H1 (cell line): ENCODE measurements at regions not wholly inside any gene's neighbourhood (a gene's known extent, or its start where the extent isn't known, plus 50 kb on each side); places are given as distances from the start of the nearest gene placed in this dataset.

Source experiments
- CTCF ChIA-PET: fragments of 300-600 bp; sonication (Branson Sonifier 250); formaldehyde crosslinking; loops from one replicate; lab custom pipeline; 2021; ENCODE audit not compliant: partially characterized antibody; lab: Charles Lee
- POLR2A ChIA-PET: fragments of 300-600 bp; sonication (Branson Sonifier 250); formaldehyde crosslinking; loops from one replicate; lab custom pipeline; 2021; ENCODE audit warnings: inconsistent platforms; ENCODE audit not compliant: partially characterized antibody; lab: Charles Lee
- DNase-seq, 2 experiments: peaks; one replicate each; pipeline versions ENCODE4 v3.0.0 to v3.0.0-alpha.2; 2010 to 2022; ENCODE audit warnings: low spot score in 2 of 2, low read depth in 1 of 2, mixed read lengths in 1 of 2
- FAIRE-seq: peaks from 2 replicates; lab custom pipeline; 2011; peaks lifted over from hg19 to GRCh38; lab: Jason Lieb, UNC
- H2AFZ ChIP-seq: 2 replicates; pipeline ENCODE4 v1.8.1; 2012; ENCODE audit warnings: low read length, inconsistent platforms
- H2AK5ac ChIP-seq: 2 replicates; pipeline ENCODE4 v1.6.1; 2013; ENCODE audit warnings: low read depth, low read length
- H2BK120ac ChIP-seq: replicated peaks from 2 replicates; pipeline ENCODE3; 2013; ENCODE audit warnings: low read depth, low read length, inconsistent platforms
- H2BK12ac ChIP-seq: 2 replicates; pipeline ENCODE4 v1.6.1; 2013; ENCODE audit warnings: low read depth, low read length
- H2BK15ac ChIP-seq: 2 replicates; pipeline ENCODE4 v1.6.1; 2013; ENCODE audit warnings: low read length
- H2BK20ac ChIP-seq: 2 replicates; pipeline ENCODE4 v1.6.1; 2013; ENCODE audit warnings: low read length
- H2BK5ac ChIP-seq: 2 replicates; pipeline ENCODE4 v1.6.1; 2013; ENCODE audit warnings: low read depth, low read length
- H3K14ac ChIP-seq: 2 replicates; pipeline ENCODE4 v1.6.1; 2013; ENCODE audit warnings: inconsistent platforms; ENCODE audit not compliant: insufficient read length
- H3K18ac ChIP-seq: 2 replicates; pipeline ENCODE4 v1.6.1; 2013; ENCODE audit warnings: low read length; ENCODE audit errors: extremely low read depth
- H3K23ac ChIP-seq: 2 replicates; pipeline ENCODE4 v1.6.1; 2013; ENCODE audit warnings: inconsistent platforms; ENCODE audit not compliant: insufficient read length
- H3K23me2 ChIP-seq: 2 replicates; pipeline ENCODE4 v1.6.1; 2013; ENCODE audit warnings: low read depth, low read length
- H3K27ac ChIP-seq: 2 replicates; pipeline ENCODE4 v1.6.1; 2011; ENCODE audit warnings: low read depth, low read length, inconsistent platforms
- H3K27me3 ChIP-seq, 4 experiments: replicated peaks in 1 of 4; 1 replicate in 1 of 4; 2 replicates in 3 of 4; pipeline versions ENCODE4 v1.6.1 to v1.8.1; 2011 to 2013; ENCODE audit warnings: low read length in 3 of 4, mild to moderate bottlenecking in 3 of 4, inconsistent platforms in 2 of 4, mixed read lengths in 2 of 4, moderate library complexity in 1 of 4; ENCODE audit not compliant: control insufficient read depth in 3 of 4, insufficient read depth in 3 of 4; ENCODE audit errors: extremely low read depth in 1 of 4
- H3K36me3 ChIP-seq, 4 experiments: 2 replicates each; pipeline versions ENCODE4 v1.6.1 to v1.8.1; 2011 to 2013; ENCODE audit warnings: mild to moderate bottlenecking in 4 of 4, low read length in 3 of 4, moderate library complexity in 2 of 4, control low read depth in 1 of 4, inconsistent platforms in 1 of 4; ENCODE audit not compliant: insufficient read depth in 4 of 4, control insufficient read depth in 2 of 4
- H3K4ac ChIP-seq: replicated peaks from 2 replicates; pipeline ENCODE3; 2013; ENCODE audit warnings: low read length, low read depth, mixed read lengths, inconsistent platforms; ENCODE audit not compliant: insufficient read length
- H3K4me1 ChIP-seq, 4 experiments: replicated peaks in 1 of 4; 1 replicate in 1 of 4; 2 replicates in 3 of 4; pipeline versions ENCODE4 v1.6.1 to v1.8.1; 2011 to 2013; ENCODE audit warnings: low read length in 3 of 4, inconsistent platforms in 2 of 4, mixed read lengths in 1 of 4; ENCODE audit not compliant: insufficient read depth in 4 of 4, control insufficient read depth in 3 of 4
- H3K4me2 ChIP-seq, 2 experiments: 2 replicates each; pipeline versions ENCODE4 v1.6.1 to v1.8.1; 2011 to 2013; ENCODE audit warnings: low read depth in 2 of 2, low read length in 2 of 2, control low read depth in 1 of 2, inconsistent platforms in 1 of 2, mild to moderate bottlenecking in 1 of 2; ENCODE audit not compliant: insufficient read depth in 1 of 2
- H3K4me3 ChIP-seq, 4 experiments: fragments of 200-600, 300-600 bp in 1 of 4; sonication (generic), shearing (Covaris generic), sonication (Bioruptor Twin) in 1 of 4; 2 replicates each; pipeline versions ENCODE4 v1.5.1 to v1.8.1; 2011 to 2016; ENCODE audit warnings: low read length in 4 of 4, low read depth in 3 of 4, control low read depth in 2 of 4, inconsistent platforms in 2 of 4, mild to moderate bottlenecking in 2 of 4, mixed read lengths in 1 of 4, moderate library complexity in 1 of 4; ENCODE audit not compliant: insufficient read depth in 2 of 4; ENCODE audit errors: extremely low read depth in 1 of 4
- H3K56ac ChIP-seq: replicated peaks from 2 replicates; pipeline ENCODE3; 2013; ENCODE audit warnings: low read depth, mild to moderate bottlenecking, mixed read lengths, low read length, inconsistent platforms; ENCODE audit not compliant: insufficient read length
- H3K79me1 ChIP-seq: 2 replicates; pipeline ENCODE4 v1.6.1; 2013; ENCODE audit warnings: low read depth, low read length, control low read depth
- H3K79me2 ChIP-seq, 2 experiments: 2 replicates each; pipeline versions ENCODE4 v1.6.1 to v1.8.1; 2012 to 2013; ENCODE audit warnings: low read length in 2 of 2, mild to moderate bottlenecking in 2 of 2, inconsistent platforms in 1 of 2; ENCODE audit not compliant: insufficient read depth in 2 of 2, control insufficient read depth in 1 of 2
- H3K9ac ChIP-seq, 4 experiments: replicated peaks in 1 of 4; 1 replicate in 1 of 4; 2 replicates in 3 of 4; pipeline versions ENCODE4 v1.6.1 to v1.8.1; 2011 to 2013; ENCODE audit warnings: low read depth in 3 of 4, low read length in 3 of 4, control low read depth in 2 of 4, mild to moderate bottlenecking in 2 of 4, moderate library complexity in 2 of 4, inconsistent platforms in 1 of 4; ENCODE audit errors: extremely low read depth in 1 of 4
- H3K9me3 ChIP-seq, 2 experiments: 2 replicates each; pipeline versions ENCODE4 v1.6.1 to v1.8.1; 2012 to 2013; ENCODE audit warnings: mild to moderate bottlenecking in 2 of 2, moderate library complexity in 2 of 2, control low read depth in 1 of 2, inconsistent platforms in 1 of 2, low read depth in 1 of 2, low read length in 1 of 2, mixed read lengths in 1 of 2; ENCODE audit not compliant: insufficient read depth in 2 of 2
- H4K20me1 ChIP-seq, 2 experiments: replicated peaks in 1 of 2; 2 replicates each; pipeline versions ENCODE3 to v1.8.1; 2011 to 2013; ENCODE audit warnings: inconsistent platforms in 2 of 2, low read length in 2 of 2, mild to moderate bottlenecking in 1 of 2; ENCODE audit not compliant: insufficient read depth in 2 of 2, control insufficient read depth in 1 of 2
- H4K5ac ChIP-seq: 2 replicates; pipeline ENCODE4 v1.6.1; 2013; ENCODE audit warnings: low read length, low read depth, mixed read lengths, inconsistent platforms; ENCODE audit not compliant: insufficient read length
- H4K8ac ChIP-seq: 2 replicates; pipeline ENCODE4 v1.8.0; 2013; ENCODE audit warnings: mild to moderate bottlenecking, moderate library complexity, low read length, inconsistent platforms; ENCODE audit not compliant: insufficient read depth; ENCODE audit errors: extremely low read depth
- H4K91ac ChIP-seq: replicated peaks from 2 replicates; pipeline ENCODE3; 2013; ENCODE audit warnings: low read length, mixed read lengths, inconsistent platforms; ENCODE audit not compliant: insufficient read length
- CBX8 ChIP-seq: fragments of 300-800, 300-1000 bp; sonication (generic); IDR thresholded peaks from 2 replicates; pipeline ENCODE4 v1.7.1; 2016; ENCODE audit warnings: low read depth, low read length, borderline replicate concordance
- KDM1A ChIP-seq: fragments of 200-600, 300-600 bp; sonication (generic); IDR thresholded peaks from 2 replicates; pipeline ENCODE4 v1.7.1; 2016; ENCODE audit warnings: mild to moderate bottlenecking, low read length, borderline replicate concordance
- RXRA ChIP-seq: IDR thresholded peaks from 2 replicates; pipeline ENCODE4 v1.6.1; 2011; ENCODE audit warnings: low read depth, mild to moderate bottlenecking, low read length, moderate library complexity; ENCODE audit not compliant: insufficient read depth
- WGBS, 2 experiments: shearing (Covaris generic) in 1 of 2; methylation state at CpG; one replicate each; pipeline versions ENCODE4 v1.1.6 to v1.1.7; 2013 to 2015; ENCODE audit warnings: low lambda C conversion rate in 2 of 2, mixed read lengths in 2 of 2, inconsistent platforms in 1 of 2, low coverage in 1 of 2, missing lambda C conversion rate in 1 of 2; ENCODE audit not compliant: insufficient replicate concordance in 2 of 2, insufficient coverage in 1 of 2, insufficient read length in 1 of 2; ENCODE audit errors: extremely low coverage in 1 of 2, missing lambda C conversion rate in 1 of 2; 5-methylcytosine and 5-hydroxymethylcytosine counted together

DNA sequence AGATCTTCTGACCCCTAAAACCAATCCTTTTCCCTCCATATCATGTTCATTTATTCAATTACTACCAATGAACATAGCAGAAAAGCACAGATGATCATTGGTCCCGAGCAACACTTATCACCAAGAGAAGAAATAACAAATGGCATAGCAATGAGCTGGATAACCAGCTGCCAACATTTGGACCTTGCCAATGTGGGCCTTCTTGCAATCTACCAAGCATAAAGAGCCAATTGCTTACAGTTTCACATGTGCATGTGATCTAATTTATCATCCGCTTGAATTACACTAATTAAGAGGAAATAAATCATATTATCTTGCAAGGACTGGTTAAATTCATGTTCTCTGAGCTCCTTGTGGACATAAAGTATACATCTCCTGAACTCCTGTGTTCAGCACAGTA, 134.8 kb upstream of the HMGA2 start:
- TF ChIP-seq KDM1A (no peak), CBX8 (no peak), RXRA (no peak)
- Histone ChIP-seq H3K14ac (no peak overlapping the region), H2BK5ac (no peak overlapping the region), H4K8ac (no peak overlapping the region), H3K9me3 (no peaks in the 10 kb centered on the region), H3K36me3 (no peaks in the 10 kb centered on the region), H3K18ac (no peak overlapping the region), H4K5ac (no peak overlapping the region), H3K4me2 (no peak overlapping the region), H3K4ac (no peak overlapping the region), H4K20me1 (no peaks in the 10 kb centered on the region), H4K91ac (no peak overlapping the region), H3K27me3 (no peaks in the 10 kb centered on the region), H2AK5ac (no peak overlapping the region), H3K9ac (no peak overlapping the region), H3K4me1 (no peaks in the 10 kb centered on the region), H2BK15ac (no peak overlapping the region), H3K27ac (no peak overlapping the region), H3K56ac (no peak overlapping the region), H3K79me2 (no peaks in the 10 kb centered on the region), H2AFZ (no peak overlapping the region), H3K23ac (no peak overlapping the region), H3K23me2 (no peaks in the 10 kb centered on the region), H2BK12ac (no peak overlapping the region), H2BK20ac (no peak overlapping the region), H3K79me1 (no peaks in the 10 kb centered on the region), H3K4me3 (no peak overlapping the region), H2BK120ac (no peak overlapping the region)
- DNase-seq (no peak), FAIRE-seq (no peak)
- ChIA-PET POLR2A (interaction anchor here (0.6 kb wide), 1 partner anchor 23 kb away, joined by 3 read pairs; no protein-coding TSS in a partner anchor), CTCF (interaction anchor here (0.6 to 2.9 kb wide), 5 partner anchors 10 to 465 kb away, joined by 3 to 10 read pairs (median 3); no protein-coding TSS in a partner anchor)
- 89% methylated on average over 2 of the region's 2 CpGs; no CpG with 5 or more reads in 1 of the 2 experiments for WGBS, 2 experiments
